Fibroblast of lung (primary cell): ENCODE measurements at regions not wholly inside any gene's neighbourhood (a gene's known extent, or its start where the extent isn't known, plus 50 kb on each side); places are given as distances from the start of the nearest gene placed in this dataset.

ENCODE experiments used
- CTCF ChIP-seq, 2 donors: IDR thresholded peaks in 1 of 2; conservative IDR thresholded peaks in 1 of 2; 1 replicate in 1 of 2; 2 replicates in 1 of 2; pipeline ENCODE4 v1.5.1; 2011 to 2012; ENCODE audit warnings: low read length in 2 of 2, control low read depth in 1 of 2, inconsistent platforms in 1 of 2, low read depth in 1 of 2, mild to moderate bottlenecking in 1 of 2
- EZH2 ChIP-seq: IDR thresholded peaks from 2 replicates; pipeline ENCODE4 v1.5.1; 2012; ENCODE audit warnings: low read length, control low read depth, mild to moderate bottlenecking; ENCODE audit errors: missing control alignments

GRCh38 chr15:46682969-46683791 is 1034.1 kb upstream of the SEMA6D start:
- no peak for TF ChIP-seq EZH2
- no peak for TF ChIP-seq CTCF (conservative IDR thresholded peaks at IDR 0.05 in 1 of 2, IDR thresholded peaks at IDR 0.05 in 1 of 2; ENCODE audit: low read depth in 1 of 2, low read length in 2 of 2)
